ENCODE measurements at regions not wholly inside any gene's neighbourhood (a gene's known extent, or its start where the extent isn't known, plus 50 kb on each side); places are given as distances from the start of the nearest gene placed in this dataset.

GRCh38 chr1:193431265-193431977, 245.0 kb upstream of the B3GALT2 start:
- no peak overlapping the region for H3K9ac ChIP-seq (ENCODE audit: insufficient read depth in 1 of 2, low read length in 2 of 2)
- TF ChIP-seq CTCF (IDR thresholded peaks at IDR 0.05; ENCODE audit: control extremely low read depth, extremely low read depth), result no peak

GRCh38 chr1:193427524-193427923, 241.1 kb upstream of the B3GALT2 start:
- DNase-seq (no peak), ATAC-seq (ENCODE audit: insufficient read depth, low FRiP score) (no peak)
- H3K4me1 ChIP-seq (ENCODE audit: control insufficient read depth in 5 of 5, insufficient read depth in 5 of 5, low read length in 5 of 5), result no peaks in the 10 kb centered on the region
- peaks cover 0 to under 1% (median under 1%) of the 10 kb centered on the region in 4 donors for H3K9me3 ChIP-seq (ENCODE audit: control insufficient read depth in 4 of 4, insufficient read depth in 3 of 4, low read length in 3 of 4)
- H3K27me3 ChIP-seq (ENCODE audit: control insufficient read depth in 3 of 3, insufficient read depth in 3 of 3, low read length in 2 of 3), result no peaks in the 10 kb centered on the region
- no peak for TF ChIP-seq CTCF (IDR thresholded peaks at IDR 0.05; ENCODE audit: control extremely low read depth, extremely low read depth)
- no peak overlapping the region for H3K4me3 ChIP-seq
- no peak overlapping the region for H3K9ac ChIP-seq (ENCODE audit: insufficient read depth in 1 of 2, low read length in 2 of 2)
- no peak overlapping the region for H3K27ac ChIP-seq (ENCODE audit: low read depth in 1 of 2, low read length in 1 of 2)
- WGBS, 2 donors, result 63 to 79% methylated on average over 2 of the region's 2 CpGs
- no peaks in the 10 kb centered on the region for H3K36me3 ChIP-seq (ENCODE audit: control insufficient read depth in 4 of 4, insufficient read depth in 4 of 4, low read length in 4 of 4)

More at GRCh38 chr1:193431265-193431977, 245.0 kb upstream of the B3GALT2 start:
- 68 to 70% methylated on average over 2 of the region's 2 CpGs for WGBS, 2 donors
- H3K27ac ChIP-seq (ENCODE audit: low read depth in 1 of 2, low read length in 1 of 2), result no peak overlapping the region
- H3K27me3 ChIP-seq (ENCODE audit: control insufficient read depth in 3 of 3, insufficient read depth in 3 of 3, low read length in 2 of 3), result no peaks in the 10 kb centered on the region
- DNase-seq, result no peak
- H3K36me3 ChIP-seq (ENCODE audit: control insufficient read depth in 4 of 4, insufficient read depth in 4 of 4, low read length in 4 of 4), result no peaks in the 10 kb centered on the region
- no peak for ATAC-seq (ENCODE audit: insufficient read depth, low FRiP score)
- peaks cover 0 to 10% (median 3%) of the 10 kb centered on the region in 4 donors for H3K9me3 ChIP-seq (ENCODE audit: control insufficient read depth in 4 of 4, insufficient read depth in 3 of 4, low read length in 3 of 4)
- no peaks in the 10 kb centered on the region for H3K4me1 ChIP-seq (ENCODE audit: control insufficient read depth in 5 of 5, insufficient read depth in 5 of 5, low read length in 5 of 5)
- H3K4me3 ChIP-seq, result no peak overlapping the region

GRCh38 chr1:193426061-193426460, 239.6 kb upstream of the B3GALT2 start:
- no peak overlapping the region for H3K27ac ChIP-seq (ENCODE audit: low read depth in 1 of 2, low read length in 1 of 2)
- no peak for TF ChIP-seq CTCF (IDR thresholded peaks at IDR 0.05; ENCODE audit: control extremely low read depth, extremely low read depth)
- peaks cover 0 to 2% (median 0%) of the 10 kb centered on the region in 4 donors for H3K36me3 ChIP-seq (ENCODE audit: control insufficient read depth in 4 of 4, insufficient read depth in 4 of 4, low read length in 4 of 4)
- no peak overlapping the region for H3K9ac ChIP-seq (ENCODE audit: insufficient read depth in 1 of 2, low read length in 2 of 2)
- no peak for DNase-seq
- H3K4me1 ChIP-seq (ENCODE audit: control insufficient read depth in 5 of 5, insufficient read depth in 5 of 5, low read length in 5 of 5), result no peaks in the 10 kb centered on the region
- no peaks in the 10 kb centered on the region for H3K27me3 ChIP-seq (ENCODE audit: control insufficient read depth in 3 of 3, insufficient read depth in 3 of 3, low read length in 2 of 3)
- WGBS, 2 donors, result 71 to 96% methylated on average over 2 of the region's 2 CpGs
- no peak for ATAC-seq (ENCODE audit: insufficient read depth, low FRiP score)
- no peak overlapping the region for H3K4me3 ChIP-seq
- H3K9me3 ChIP-seq (ENCODE audit: control insufficient read depth in 4 of 4, insufficient read depth in 3 of 4, low read length in 3 of 4), result no peaks in the 10 kb centered on the region

All from lung (tissue), 11 donors.